ENCODE measurements at regions not wholly inside any gene's neighbourhood (a gene's known extent, or its start where the extent isn't known, plus 50 kb on each side); places are given as distances from the start of the nearest gene placed in this dataset.

DNA sequence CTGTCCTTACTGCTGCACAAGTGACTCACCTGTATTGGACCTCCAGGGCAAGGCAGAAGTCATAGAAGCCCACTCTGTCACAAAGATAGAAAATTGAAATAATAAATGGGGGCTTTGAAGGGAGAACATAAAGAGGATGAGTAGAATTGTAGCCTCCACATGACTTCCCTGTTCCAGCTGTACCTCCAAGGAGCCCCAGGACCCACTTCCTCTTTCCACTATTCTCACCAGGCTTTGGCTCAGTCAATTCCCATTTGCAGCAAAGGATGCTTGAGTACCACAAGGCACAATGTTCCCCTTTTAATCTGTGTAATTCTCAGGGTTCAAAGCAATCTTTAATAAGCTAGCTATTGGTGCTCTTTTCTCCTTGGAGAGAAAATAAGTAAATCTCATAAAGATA lies 512.1 kb downstream of the TOX3 start:
- H3K4me1 ChIP-seq (ENCODE audit: insufficient read depth, low read length) = no peaks in the 10 kb centered on the region
- peaks cover 2% of the 10 kb centered on the region for H3K9me3 Mint-ChIP-seq
- no peaks in the 10 kb centered on the region for H3K27me3 Mint-ChIP-seq
- H3K27ac Mint-ChIP-seq = no peak overlapping the region
- ChIA-PET CTCF (no interaction called here), POLR2A (no interaction called here)
- H3K4me1 Mint-ChIP-seq (ENCODE audit: low read depth) = no peaks in the 10 kb centered on the region
- H3K27me3 ChIP-seq (ENCODE audit: control insufficient read depth in 1 of 2, insufficient read depth in 2 of 2, low read length in 2 of 2) = no peaks in the 10 kb centered on the region
- ATAC-seq (ENCODE audit: poor library complexity) = no peak
- H3K4me3 Mint-ChIP-seq = no peak overlapping the region
- no peaks in the 10 kb centered on the region for H3K36me3 Mint-ChIP-seq (ENCODE audit: low read depth)
- H3K4me3 ChIP-seq (ENCODE audit: low read length) = no peak overlapping the region
- no peak for DNase-seq
- no peak overlapping the region for H3K27ac ChIP-seq (ENCODE audit: low read depth in 1 of 2, low read length in 2 of 2)
- intact Hi-C loops (cut with DNase I, micrococcal nuclease) = no loop called here
- TF ChIP-seq, protein P1, sequence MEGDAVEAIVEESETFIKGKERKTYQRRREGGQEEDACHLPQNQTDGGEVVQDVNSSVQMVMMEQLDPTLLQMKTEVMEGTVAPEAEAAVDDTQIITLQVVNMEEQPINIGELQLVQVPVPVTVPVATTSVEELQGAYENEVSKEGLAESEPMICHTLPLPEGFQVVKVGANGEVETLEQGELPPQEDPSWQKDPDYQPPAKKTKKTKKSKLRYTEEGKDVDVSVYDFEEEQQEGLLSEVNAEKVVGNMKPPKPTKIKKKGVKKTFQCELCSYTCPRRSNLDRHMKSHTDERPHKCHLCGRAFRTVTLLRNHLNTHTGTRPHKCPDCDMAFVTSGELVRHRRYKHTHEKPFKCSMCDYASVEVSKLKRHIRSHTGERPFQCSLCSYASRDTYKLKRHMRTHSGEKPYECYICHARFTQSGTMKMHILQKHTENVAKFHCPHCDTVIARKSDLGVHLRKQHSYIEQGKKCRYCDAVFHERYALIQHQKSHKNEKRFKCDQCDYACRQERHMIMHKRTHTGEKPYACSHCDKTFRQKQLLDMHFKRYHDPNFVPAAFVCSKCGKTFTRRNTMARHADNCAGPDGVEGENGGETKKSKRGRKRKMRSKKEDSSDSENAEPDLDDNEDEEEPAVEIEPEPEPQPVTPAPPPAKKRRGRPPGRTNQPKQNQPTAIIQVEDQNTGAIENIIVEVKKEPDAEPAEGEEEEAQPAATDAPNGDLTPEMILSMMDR (IDR thresholded peaks at IDR 0.05) = no peak
- H3K36me3 ChIP-seq (ENCODE audit: insufficient read depth, low read length) = no peaks in the 10 kb centered on the region
- H3K9me3 ChIP-seq (ENCODE audit: control insufficient read depth in 1 of 2, insufficient read depth in 1 of 2, low read length in 2 of 2) = peaks cover 0 to 4% of the 10 kb centered on the region in 2 experiments

DNA sequence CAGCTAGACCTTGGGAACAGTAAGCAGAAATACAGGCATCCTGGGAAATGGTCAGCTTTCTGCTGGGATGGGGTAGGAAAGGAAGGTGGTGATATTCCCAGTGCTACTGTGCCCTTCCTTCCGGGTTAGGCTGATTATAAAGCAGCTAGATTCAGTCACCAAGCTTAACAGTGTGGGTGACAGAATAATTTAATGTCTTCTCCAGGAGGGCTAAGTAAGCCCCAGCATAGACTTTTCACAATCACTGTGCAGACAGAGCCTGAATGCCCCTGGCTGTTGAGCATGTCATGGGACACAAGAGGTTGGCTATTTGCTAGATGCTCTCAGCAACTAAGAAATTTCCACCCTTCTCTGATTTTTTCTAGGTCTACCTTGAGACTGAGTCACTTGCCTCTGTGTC lies 513.0 kb downstream of the TOX3 start:
- ATAC-seq (ENCODE audit: poor library complexity) (no peak), DNase-seq (no peak)
- no peak overlapping the region for H3K4me3 ChIP-seq (ENCODE audit: low read length)
- ChIA-PET CTCF (no interaction called here), POLR2A (no interaction called here)
- H3K9me3 ChIP-seq (ENCODE audit: control insufficient read depth in 1 of 2, insufficient read depth in 1 of 2, low read length in 2 of 2) = no peaks in the 10 kb centered on the region
- Mint-ChIP-seq H3K36me3 (ENCODE audit: low read depth) (no peaks in the 10 kb centered on the region), H3K9me3 (peaks cover 2% of the 10 kb centered on the region), H3K4me1 (ENCODE audit: low read depth) (no peaks in the 10 kb centered on the region), H3K27me3 (no peaks in the 10 kb centered on the region), H3K27ac (no peak overlapping the region), H3K4me3 (no peak overlapping the region)
- TF ChIP-seq, protein P1 (IDR thresholded peaks at IDR 0.05) = no peak
- H3K4me1 ChIP-seq (ENCODE audit: insufficient read depth, low read length) = no peaks in the 10 kb centered on the region
- no peaks in the 10 kb centered on the region for H3K36me3 ChIP-seq (ENCODE audit: insufficient read depth, low read length)
- intact Hi-C loops (cut with DNase I, micrococcal nuclease) = no loop called here
- no peaks in the 10 kb centered on the region for H3K27me3 ChIP-seq (ENCODE audit: control insufficient read depth in 1 of 2, insufficient read depth in 2 of 2, low read length in 2 of 2)
- H3K27ac ChIP-seq (ENCODE audit: low read depth in 1 of 2, low read length in 2 of 2) = no peak overlapping the region

DNA sequence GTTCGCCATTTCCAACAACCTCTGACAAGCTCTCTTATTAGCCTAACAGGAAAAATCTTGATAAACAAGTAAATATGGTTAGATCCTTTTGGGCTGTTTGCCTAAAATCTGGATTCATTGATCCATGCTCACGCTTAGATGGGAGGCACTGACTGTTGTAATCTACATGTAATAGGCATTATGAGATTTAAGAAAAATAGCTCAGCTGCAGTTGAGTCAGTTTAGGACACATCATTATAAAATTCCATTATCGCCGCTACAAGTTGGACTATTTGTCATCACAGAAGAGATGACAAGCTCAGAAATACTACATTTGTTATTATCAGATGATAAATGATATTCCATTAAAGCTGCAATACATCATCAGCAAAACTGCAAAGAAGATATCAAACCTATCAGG lies 524.0 kb downstream of the TOX3 start:
- Histone ChIP-seq H3K36me3 (ENCODE audit: insufficient read depth, low read length) (no peaks in the 10 kb centered on the region), H3K27me3 (ENCODE audit: control insufficient read depth in 1 of 2, insufficient read depth in 2 of 2, low read length in 2 of 2) (no peaks in the 10 kb centered on the region), H3K9me3 (ENCODE audit: control insufficient read depth in 1 of 2, insufficient read depth in 1 of 2, low read length in 2 of 2) (no peaks in the 10 kb centered on the region), H3K4me1 (ENCODE audit: insufficient read depth, low read length) (no peaks in the 10 kb centered on the region), H3K27ac (ENCODE audit: low read depth in 1 of 2, low read length in 2 of 2) (no peak overlapping the region), H3K4me3 (ENCODE audit: low read length) (no peak overlapping the region)
- intact Hi-C loops (cut with DNase I, micrococcal nuclease) = no loop called here
- ATAC-seq (ENCODE audit: poor library complexity) (no peak), DNase-seq (no peak)
- Mint-ChIP-seq H3K27me3 (no peaks in the 10 kb centered on the region), H3K27ac (no peak overlapping the region), H3K4me1 (ENCODE audit: low read depth) (no peaks in the 10 kb centered on the region), H3K9me3 (peaks cover 4% of the 10 kb centered on the region), H3K4me3 (no peak overlapping the region), H3K36me3 (ENCODE audit: low read depth) (no peaks in the 10 kb centered on the region)
- ChIA-PET POLR2A (no interaction called here), CTCF (no interaction called here)
- TF ChIP-seq, protein P1 (IDR thresholded peaks at IDR 0.05) = no peak
